Astrocyte (in vitro differentiated cells and primary cell): ENCODE measurements at regions not wholly inside any gene's neighbourhood (a gene's known extent, or its start where the extent isn't known, plus 50 kb on each side); places are given as distances from the start of the nearest gene placed in this dataset.
"Not testable (repeated sequence)": the region's sequence is repeated elsewhere in the genome, so short reads cannot be mapped to it uniquely, and the experiment has no call there.

Experiments used
- DNase-seq: peaks from one replicate; pipeline ENCODE4 v3.0.0-alpha.2; 2010; ENCODE audit warnings: low read depth
- FAIRE-seq: peaks from 2 replicates; lab custom pipeline; 2011; peaks lifted over from hg19 to GRCh38; lab: Jason Lieb, UNC
- H2AFZ ChIP-seq: 2 replicates; pipeline ENCODE4 v1.6.0; 2012; ENCODE audit warnings: low read depth, low read length, inconsistent platforms
- H3K27ac ChIP-seq: 2 replicates; pipeline ENCODE4 v1.5.1; 2011; ENCODE audit warnings: low read depth, low read length, inconsistent platforms
- H3K27me3 ChIP-seq: 2 replicates; pipeline ENCODE4 v1.6.0; 2011; ENCODE audit warnings: low read length, inconsistent platforms; ENCODE audit not compliant: insufficient read depth
- H3K36me3 ChIP-seq: 2 replicates; pipeline ENCODE4 v1.5.1; 2011; ENCODE audit warnings: low read length, inconsistent platforms; ENCODE audit not compliant: insufficient read depth
- H3K4me1 ChIP-seq: 2 replicates; pipeline ENCODE4 v1.5.1; 2011; ENCODE audit warnings: low read length, inconsistent platforms; ENCODE audit not compliant: insufficient read depth
- H3K4me2 ChIP-seq: 2 replicates; pipeline ENCODE4 v1.6.0; 2012; ENCODE audit warnings: low read length, inconsistent platforms
- H3K4me3 ChIP-seq: 2 replicates; pipeline ENCODE4 v1.5.1; 2011; ENCODE audit warnings: low read depth, mild to moderate bottlenecking, low read length, inconsistent platforms; ENCODE audit not compliant: insufficient read depth
- H3K79me2 ChIP-seq: 2 replicates; pipeline ENCODE4 v1.6.0; 2012; ENCODE audit warnings: mild to moderate bottlenecking, low read length, inconsistent platforms; ENCODE audit not compliant: insufficient read depth
- H3K9ac ChIP-seq: 2 replicates; pipeline ENCODE4 v1.6.0; 2012; ENCODE audit warnings: mild to moderate bottlenecking, low read length, inconsistent platforms
- H3K9me3 ChIP-seq: 2 replicates; pipeline ENCODE4 v1.5.1; 2012; ENCODE audit warnings: low read depth, mild to moderate bottlenecking, low read length, inconsistent platforms; ENCODE audit not compliant: insufficient read depth
- H4K20me1 ChIP-seq: 2 replicates; pipeline ENCODE4 v1.6.0; 2012; ENCODE audit warnings: low read length, inconsistent platforms; ENCODE audit not compliant: insufficient read depth
- H3K27ac Mint-ChIP-seq: one replicate; pipeline ENCODE4 v1.8.0; 2021; ENCODE audit warnings: mild to moderate bottlenecking, mixed read lengths; ENCODE audit not compliant: unreplicated experiment
- H3K27me3 Mint-ChIP-seq: one replicate; pipeline ENCODE4 v1.8.0; 2021; ENCODE audit warnings: low read depth, mixed read lengths; ENCODE audit not compliant: unreplicated experiment
- H3K36me3 Mint-ChIP-seq: one replicate; pipeline ENCODE4 v1.8.0; 2021; ENCODE audit warnings: low read depth, mixed read lengths; ENCODE audit not compliant: unreplicated experiment
- H3K4me1 Mint-ChIP-seq: one replicate; pipeline ENCODE4 v1.8.0; 2021; ENCODE audit warnings: low read depth, mixed read lengths; ENCODE audit not compliant: unreplicated experiment
- H3K4me3 Mint-ChIP-seq: one replicate; pipeline ENCODE4 v1.8.0; 2021; ENCODE audit warnings: mild to moderate bottlenecking, moderate library complexity, mixed read lengths; ENCODE audit not compliant: unreplicated experiment
- H3K9me3 Mint-ChIP-seq: one replicate; pipeline ENCODE4 v1.8.0; 2021; ENCODE audit warnings: mild to moderate bottlenecking, mixed read lengths; ENCODE audit not compliant: unreplicated experiment
- EZH2 ChIP-seq: IDR thresholded peaks from 2 replicates; pipeline ENCODE4 v1.6.1; 2012; ENCODE audit warnings: mild to moderate bottlenecking, low read length, inconsistent platforms; ENCODE audit not compliant: insufficient read depth
- TF ChIP-seq, protein P1 (sequence below): IDR thresholded peaks from 2 replicates; pipeline ENCODE4 v1.5.1; 2011; ENCODE audit warnings: low read depth, mild to moderate bottlenecking, inconsistent platforms, low read length, moderate library complexity; ENCODE audit not compliant: insufficient read depth

DNA sequence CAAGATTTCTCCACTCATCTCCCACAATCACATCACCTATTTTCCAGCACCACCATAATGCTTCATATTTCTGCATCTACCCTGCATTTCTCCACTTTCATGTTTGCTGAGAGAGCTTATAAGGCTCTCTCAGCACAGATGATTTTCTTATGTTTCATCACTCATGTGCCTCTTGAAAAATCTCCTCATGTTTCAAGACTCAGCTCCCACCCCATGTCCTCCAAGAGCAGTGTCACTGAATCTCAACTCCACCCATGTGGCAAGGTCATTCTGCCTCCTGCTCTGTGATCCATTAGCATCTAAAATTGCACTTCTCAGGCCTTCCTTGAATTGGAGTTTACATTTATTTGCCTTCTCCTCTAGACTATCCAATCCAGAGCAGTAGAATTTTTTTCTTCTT, 178.7 kb upstream of the IRAK1BP1 start:
- no peaks in the 10 kb centered on the region for H3K27me3 ChIP-seq
- no peaks in the 10 kb centered on the region for H3K9me3 Mint-ChIP-seq
- H2AFZ ChIP-seq: no peak overlapping the region
- no peak overlapping the region for H3K4me3 ChIP-seq
- DNase-seq (no peak), FAIRE-seq (no peak)
- H3K27ac ChIP-seq: no peak overlapping the region
- no peak overlapping the region for H3K27ac Mint-ChIP-seq
- no peak overlapping the region for H3K9ac ChIP-seq
- TF ChIP-seq, protein P1, sequence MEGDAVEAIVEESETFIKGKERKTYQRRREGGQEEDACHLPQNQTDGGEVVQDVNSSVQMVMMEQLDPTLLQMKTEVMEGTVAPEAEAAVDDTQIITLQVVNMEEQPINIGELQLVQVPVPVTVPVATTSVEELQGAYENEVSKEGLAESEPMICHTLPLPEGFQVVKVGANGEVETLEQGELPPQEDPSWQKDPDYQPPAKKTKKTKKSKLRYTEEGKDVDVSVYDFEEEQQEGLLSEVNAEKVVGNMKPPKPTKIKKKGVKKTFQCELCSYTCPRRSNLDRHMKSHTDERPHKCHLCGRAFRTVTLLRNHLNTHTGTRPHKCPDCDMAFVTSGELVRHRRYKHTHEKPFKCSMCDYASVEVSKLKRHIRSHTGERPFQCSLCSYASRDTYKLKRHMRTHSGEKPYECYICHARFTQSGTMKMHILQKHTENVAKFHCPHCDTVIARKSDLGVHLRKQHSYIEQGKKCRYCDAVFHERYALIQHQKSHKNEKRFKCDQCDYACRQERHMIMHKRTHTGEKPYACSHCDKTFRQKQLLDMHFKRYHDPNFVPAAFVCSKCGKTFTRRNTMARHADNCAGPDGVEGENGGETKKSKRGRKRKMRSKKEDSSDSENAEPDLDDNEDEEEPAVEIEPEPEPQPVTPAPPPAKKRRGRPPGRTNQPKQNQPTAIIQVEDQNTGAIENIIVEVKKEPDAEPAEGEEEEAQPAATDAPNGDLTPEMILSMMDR: no peak
- no peak for TF ChIP-seq EZH2
- H3K27me3 Mint-ChIP-seq: no peaks in the 10 kb centered on the region
- H3K36me3 Mint-ChIP-seq: no peaks in the 10 kb centered on the region
- H3K4me1 ChIP-seq: no peaks in the 10 kb centered on the region
- no peaks in the 10 kb centered on the region for H4K20me1 ChIP-seq
- H3K9me3 ChIP-seq: no peaks in the 10 kb centered on the region
- H3K79me2 ChIP-seq: no peaks in the 10 kb centered on the region
- no peak overlapping the region for H3K4me3 Mint-ChIP-seq
- no peak overlapping the region for H3K4me2 ChIP-seq
- no peaks in the 10 kb centered on the region for H3K36me3 ChIP-seq
- no peaks in the 10 kb centered on the region for H3K4me1 Mint-ChIP-seq

- DNase-seq: no peak
- FAIRE-seq: no peak
- Mint-ChIP-seq H3K9me3 (peaks cover 10% of the 10 kb centered on the region), H3K36me3 (no peaks in the 10 kb centered on the region), H3K4me3 (no peak overlapping the region), H3K27me3 (no peaks in the 10 kb centered on the region), H3K27ac (no peak overlapping the region), H3K4me1 (no peaks in the 10 kb centered on the region)
- TF ChIP-seq, protein P1: no peak
- no peak for TF ChIP-seq EZH2
- H3K36me3 ChIP-seq: no peaks in the 10 kb centered on the region
- no peak overlapping the region for H3K9ac ChIP-seq
- no peak overlapping the region for H3K4me2 ChIP-seq
- H4K20me1 ChIP-seq: no peaks in the 10 kb centered on the region
- no peak overlapping the region for H3K4me3 ChIP-seq
- no peak overlapping the region for H2AFZ ChIP-seq
- no peaks in the 10 kb centered on the region for H3K9me3 ChIP-seq
- H3K27me3 ChIP-seq: no peaks in the 10 kb centered on the region
- no peaks in the 10 kb centered on the region for H3K4me1 ChIP-seq
- H3K27ac ChIP-seq: no peak overlapping the region
- H3K79me2 ChIP-seq: no peaks in the 10 kb centered on the region
Observed at GRCh38 chr6:78693835-78694234, 173.5 kb upstream of the IRAK1BP1 start.

- H3K4me3 ChIP-seq, H3K4me1 Mint-ChIP-seq, H3K27ac ChIP-seq, FAIRE-seq, H3K4me1 ChIP-seq, H4K20me1 ChIP-seq, H3K4me2 ChIP-seq, H2AFZ ChIP-seq, H3K27me3 ChIP-seq, H3K9me3 ChIP-seq, DNase-seq, H3K27ac Mint-ChIP-seq, H3K79me2 ChIP-seq, H3K36me3 Mint-ChIP-seq, H3K9ac ChIP-seq, H3K36me3 ChIP-seq, H3K27me3 Mint-ChIP-seq, H3K4me3 Mint-ChIP-seq: not testable (repeated sequence)
- peaks cover 10% of the 10 kb centered on the region for H3K9me3 Mint-ChIP-seq
Observed at GRCh38 chr6:78694628-78695027, 172.7 kb upstream of the IRAK1BP1 start.
